Effector CD8-positive, alpha-beta T cell (primary cell): ENCODE measurements at regions not wholly inside any gene's neighbourhood (a gene's known extent, or its start where the extent isn't known, plus 50 kb on each side); places are given as distances from the start of the nearest gene placed in this dataset.
A peak's percentile ranks its signal among the peaks of the same experiment; 100 is the strongest.

ENCODE experiments used
- DNase-seq: peaks from one replicate; lab custom pipeline; 2025; lab: John Stamatoyannopoulos, UW

DNA sequence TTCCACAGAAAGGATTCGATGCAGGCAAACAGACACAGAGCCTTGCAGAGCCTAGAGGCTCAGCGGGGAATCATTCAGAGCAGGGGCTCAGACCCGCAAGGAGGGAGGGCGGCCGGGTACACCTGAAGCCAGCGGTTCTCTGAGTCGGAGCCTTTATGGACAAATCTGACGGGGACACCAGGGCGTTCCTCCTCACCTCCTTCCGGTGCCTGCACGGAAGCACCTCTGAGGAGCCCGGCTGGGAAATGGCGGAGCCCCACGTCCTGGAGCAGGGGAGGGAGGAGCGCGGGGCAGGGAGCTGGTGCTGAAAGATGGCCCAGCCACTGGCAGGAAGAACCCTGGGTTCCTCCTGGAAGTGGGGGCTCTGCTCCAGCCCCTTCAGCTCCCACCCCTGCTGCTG, 193.5 kb upstream of the ALKAL2 start:
- no peak for DNase-seq

DNA sequence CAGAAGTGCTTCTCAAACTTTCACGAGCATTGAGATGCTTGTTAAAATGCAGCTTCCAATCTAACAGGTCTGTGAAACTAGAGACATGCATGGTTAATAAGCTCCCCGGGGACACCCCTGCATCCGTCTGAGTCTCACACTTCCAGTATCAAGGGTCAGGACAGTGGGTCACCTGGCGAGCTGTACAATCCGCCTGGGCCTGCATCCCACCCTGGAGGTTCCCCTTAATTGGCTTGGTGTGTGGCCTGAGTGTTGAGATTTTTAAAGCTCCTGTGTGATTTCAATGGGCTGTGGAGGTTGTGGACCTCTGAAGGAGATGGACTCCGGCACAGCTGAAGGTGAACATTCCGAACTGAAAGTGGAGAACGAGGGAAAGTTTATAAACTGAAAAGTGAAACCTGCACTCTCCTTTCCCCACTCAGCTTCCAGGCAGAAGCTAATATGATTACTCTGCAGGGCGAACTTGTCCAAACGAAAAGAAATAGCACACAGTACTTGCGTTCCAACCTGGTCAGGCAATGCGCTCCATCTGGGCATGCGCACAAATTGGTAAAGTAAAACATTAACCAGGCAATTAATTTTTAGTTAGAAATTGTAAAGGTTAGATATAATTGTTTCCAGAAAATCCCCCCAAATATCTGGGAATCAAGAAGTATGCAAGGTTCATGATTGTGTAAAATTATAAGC, 191.7 kb upstream of the ALKAL2 start:
- DNase-seq, result no peak

- DNase-seq, result no peak
These were observed 191.1 kb upstream of the ALKAL2 start for GRCh38 chr2:479031-479430.

- DNase-seq, result no peak
These were observed 183.7 kb upstream of the ALKAL2 start for GRCh38 chr2:471560-471959.

GRCh38 chr2:469514-469913, 181.6 kb upstream of the ALKAL2 start:
- no peak for DNase-seq

DNA sequence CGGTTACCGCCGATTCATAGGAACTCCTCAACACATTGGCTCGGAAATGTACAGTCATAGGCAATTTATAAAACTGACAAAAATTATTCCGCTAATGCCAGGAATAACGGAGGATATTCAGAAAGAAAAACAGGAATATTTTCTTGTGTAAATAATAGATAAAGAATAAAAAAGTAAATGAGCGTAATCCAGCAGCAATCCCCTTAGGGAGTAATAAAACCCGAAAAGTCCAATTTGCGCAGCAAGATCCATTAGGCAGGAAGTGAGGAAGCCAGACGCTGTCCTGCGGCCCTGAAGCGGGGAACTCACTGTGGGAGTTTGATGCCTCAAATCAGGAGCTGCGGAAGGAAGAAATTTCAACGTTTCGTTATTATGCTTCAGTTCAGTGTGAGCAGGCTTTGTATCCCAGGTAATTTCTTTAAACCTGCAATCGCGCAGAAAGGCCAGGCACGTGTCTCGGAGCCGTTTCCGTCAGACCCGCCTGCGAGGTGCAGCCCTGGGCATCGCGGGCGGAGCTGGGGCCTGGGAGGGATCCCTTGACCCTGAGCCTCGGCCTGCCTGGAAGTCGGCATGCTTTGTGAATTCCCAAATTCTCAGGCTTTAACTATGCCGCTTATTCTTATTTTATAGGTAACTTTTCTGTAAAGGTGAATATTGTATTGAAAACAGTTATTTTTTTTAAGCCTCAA, 180.9 kb upstream of the ALKAL2 start:
- no peak for DNase-seq

GRCh38 chr2:467892-468647, 180.2 kb upstream of the ALKAL2 start:
- no peak for DNase-seq

DNA sequence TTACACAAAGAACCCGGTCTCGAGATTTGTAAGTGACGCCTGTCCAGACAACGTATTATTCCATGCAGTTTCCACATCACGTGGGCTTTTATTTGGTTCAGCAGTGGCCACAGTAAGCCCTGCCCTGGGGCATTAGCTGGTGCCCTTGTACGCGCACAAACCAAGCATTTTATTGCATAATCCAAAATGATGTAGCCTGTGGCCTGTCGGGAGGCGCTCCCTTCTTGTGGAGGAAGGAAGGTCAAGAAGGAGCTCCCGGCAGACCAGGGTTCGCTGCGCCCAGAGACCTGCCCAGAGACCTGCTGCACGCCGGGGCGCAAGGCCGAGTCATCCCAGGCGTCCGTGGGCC, 179.6 kb upstream of the ALKAL2 start:
- DNase-seq, result no peak

GRCh38 chr2:467101-467500, 179.2 kb upstream of the ALKAL2 start:
- no peak for DNase-seq

- DNase-seq, result no peak
These were observed 176.8 kb upstream of the ALKAL2 start for GRCh38 chr2:464562-465309.

DNA sequence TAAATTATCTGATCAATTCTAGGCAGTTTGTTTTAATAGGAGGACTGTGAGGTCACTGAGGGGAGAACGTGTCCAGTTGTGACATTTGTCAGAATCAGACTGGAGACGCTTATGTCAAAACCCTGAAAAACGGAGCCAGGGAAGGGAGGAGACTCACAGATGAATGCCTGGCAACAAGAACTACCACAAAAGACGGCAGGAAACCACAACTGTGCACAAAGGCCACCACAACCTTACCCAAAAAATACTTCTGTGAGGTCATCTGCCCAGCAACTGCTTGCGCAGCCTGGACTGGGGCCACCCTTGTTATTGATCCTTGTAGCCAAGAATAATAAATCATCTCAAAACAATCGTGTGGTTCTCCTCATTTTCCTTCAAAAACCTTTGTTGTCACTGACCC, 173.0 kb upstream of the ALKAL2 start:
- peak; percentile 23 for DNase-seq

DNA sequence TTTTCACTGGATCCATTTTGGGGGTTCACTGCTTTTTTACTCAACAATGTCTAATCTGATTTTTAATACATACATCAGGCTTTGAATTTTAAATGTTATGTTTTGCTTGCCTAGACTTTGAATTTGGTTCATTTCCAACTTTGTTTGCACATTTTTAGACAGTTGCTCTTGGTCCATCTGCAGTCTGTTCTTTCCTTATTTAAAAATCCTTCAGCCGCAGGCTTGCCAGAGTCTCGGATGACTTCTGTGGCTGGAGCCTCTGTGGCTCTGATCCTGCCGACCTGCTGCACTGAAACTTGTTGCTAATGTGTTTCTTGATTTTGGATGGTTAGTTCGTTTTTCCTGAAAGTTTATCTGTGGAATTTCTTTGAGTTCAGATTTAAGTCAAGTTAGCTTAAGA, 172.0 kb upstream of the ALKAL2 start:
- DNase-seq, result no peak

- no peak for DNase-seq
These were observed 170.5 kb upstream of the ALKAL2 start for GRCh38 chr2:458425-458815.

DNA sequence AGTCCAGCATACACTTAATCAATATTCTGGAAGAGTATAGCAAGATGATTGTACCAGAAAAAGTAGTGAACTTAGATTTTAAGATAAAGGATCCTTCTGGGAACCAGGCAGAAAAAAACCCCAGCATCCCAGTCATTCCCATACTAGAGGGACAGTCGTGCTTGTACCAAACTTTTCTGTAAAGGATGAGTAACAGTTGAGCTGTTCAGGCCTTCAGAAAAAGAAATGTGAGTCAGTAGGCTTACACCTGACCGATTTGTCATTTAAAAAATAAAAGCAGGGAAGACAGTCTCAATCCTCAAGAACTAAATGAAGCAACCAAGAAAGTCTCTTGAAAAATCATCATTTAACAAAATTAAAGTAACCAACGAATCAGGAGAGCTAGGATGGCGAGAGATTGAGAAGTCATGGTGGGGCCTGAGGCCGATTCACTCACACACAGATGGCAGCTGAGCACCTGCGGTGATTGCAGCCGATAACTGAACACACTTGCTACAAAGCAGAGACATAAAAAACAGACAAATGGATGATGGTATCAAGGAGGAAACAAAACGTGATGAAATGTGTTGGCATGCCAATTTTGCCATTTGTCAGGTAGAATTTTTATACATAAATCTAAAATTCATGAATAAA, 170.0 kb upstream of the ALKAL2 start:
- DNase-seq, result no peak

GRCh38 chr2:457262-457661, 169.4 kb upstream of the ALKAL2 start:
- no peak for DNase-seq

GRCh38 chr2:455913-456312, 168.0 kb upstream of the ALKAL2 start:
- no peak for DNase-seq

DNA sequence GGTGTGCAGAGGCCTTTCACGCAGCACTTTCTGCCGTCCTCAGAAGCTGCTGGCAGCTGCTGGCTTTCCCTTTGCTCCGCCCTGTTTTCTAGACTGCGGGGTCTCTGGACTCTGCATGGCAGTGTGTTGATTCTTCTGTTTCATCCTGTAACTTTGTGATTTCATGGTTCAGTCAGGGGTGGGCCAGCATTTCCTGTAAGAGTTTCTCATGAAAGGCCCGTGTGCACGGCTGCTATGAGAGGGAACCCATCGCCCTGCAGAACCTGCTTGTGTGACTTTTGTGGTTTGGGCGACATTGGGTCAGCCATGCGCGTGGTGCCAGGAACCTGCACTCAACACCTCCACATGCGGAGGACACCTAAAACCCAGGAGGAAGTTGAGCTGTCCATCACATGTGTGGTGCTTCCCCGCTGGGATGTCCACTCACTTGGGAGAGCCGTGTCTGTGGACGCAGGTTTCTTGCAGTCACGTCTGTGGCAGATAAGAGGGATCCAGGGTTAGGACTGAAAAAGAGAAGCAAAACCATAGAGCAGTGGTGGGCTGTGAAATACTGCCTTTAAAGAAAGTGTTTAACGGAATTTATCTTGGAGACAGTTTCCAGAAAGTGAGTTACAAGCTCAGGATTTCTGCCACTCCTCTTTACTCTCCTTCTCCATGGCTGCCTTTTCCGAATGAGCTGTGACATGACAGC, 167.3 kb upstream of the ALKAL2 start:
- no peak for DNase-seq

GRCh38 chr2:453132-453531, 165.2 kb upstream of the ALKAL2 start:
- DNase-seq, result no peak

- no peak for DNase-seq
These were observed 163.6 kb upstream of the ALKAL2 start for GRCh38 chr2:451495-451894.

DNA sequence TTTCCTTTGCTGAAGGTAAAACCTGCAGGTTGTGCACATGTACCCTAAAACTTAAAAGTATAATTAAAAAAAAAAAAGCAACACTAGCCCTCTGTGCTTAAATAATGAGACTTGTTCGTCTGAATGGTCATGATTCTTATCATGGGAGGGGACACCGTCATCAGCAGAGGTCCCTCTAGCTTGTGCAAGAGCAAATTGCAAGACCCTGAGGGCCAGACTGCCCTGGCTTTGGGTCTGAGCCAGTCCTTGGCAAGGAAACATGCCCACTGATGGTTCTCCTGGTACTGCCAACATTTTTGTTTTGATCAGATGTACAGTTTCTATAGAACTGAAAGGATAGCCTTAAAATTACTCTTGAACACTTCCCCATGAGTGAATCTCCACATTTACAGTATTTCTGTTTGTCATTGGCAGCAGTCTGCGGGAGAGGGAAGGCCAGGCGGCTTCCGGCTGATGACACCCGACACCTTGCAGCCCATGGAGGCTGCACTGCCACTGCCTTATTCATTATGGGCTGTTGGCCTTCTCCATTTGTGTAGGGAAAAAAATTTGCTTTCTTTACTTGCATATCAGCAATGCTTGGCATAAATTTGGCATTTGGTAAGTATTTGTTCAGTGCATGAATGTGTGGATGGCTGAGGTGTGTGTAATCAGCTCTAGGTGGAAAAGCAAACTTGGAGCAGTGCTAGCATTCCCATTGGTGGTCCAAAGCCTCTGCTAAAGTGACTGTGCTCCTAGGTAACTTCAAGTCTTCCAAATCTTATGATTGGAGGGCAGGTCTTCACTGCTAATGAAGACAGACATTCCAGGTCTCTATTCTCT, 161.6 kb upstream of the ALKAL2 start:
- DNase-seq, result no peak
